SIG-M5 treated with dmso at 0.1 percent for 504 hours (cell line): ENCODE measurements at regions not wholly inside any gene's neighbourhood (a gene's known extent, or its start where the extent isn't known, plus 50 kb on each side); places are given as distances from the start of the nearest gene placed in this dataset.
"Not testable (repeated sequence)": the region's sequence is repeated elsewhere in the genome, so short reads cannot be mapped to it uniquely, and the experiment has no call there.

ENCODE experiments used
- DNase-seq: peaks from one replicate; lab custom pipeline; 2025; ENCODE audit not compliant: unreplicated experiment; lab: John Stamatoyannopoulos, UW

DNA sequence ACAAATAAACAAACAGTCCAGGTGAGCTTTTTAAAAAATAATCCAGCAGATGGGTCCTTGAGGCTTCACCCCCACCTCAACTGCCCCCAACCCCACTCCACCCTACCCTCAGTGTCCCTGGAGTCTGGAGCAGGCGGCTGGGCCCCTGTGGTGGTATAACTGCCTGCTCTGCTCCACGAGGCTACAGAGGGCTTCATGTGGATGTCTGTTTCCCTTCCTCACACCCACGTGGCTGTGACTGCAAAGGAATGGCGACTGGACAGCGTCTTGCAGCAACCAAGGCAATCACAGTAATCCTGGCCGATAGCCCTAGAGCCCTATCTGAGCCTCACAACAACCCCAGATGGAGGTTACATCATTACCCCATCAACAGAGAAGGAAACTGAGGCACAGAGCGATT lies 76.5 kb downstream of the SLC2A10 start:
- DNase-seq, result no peak

DNA sequence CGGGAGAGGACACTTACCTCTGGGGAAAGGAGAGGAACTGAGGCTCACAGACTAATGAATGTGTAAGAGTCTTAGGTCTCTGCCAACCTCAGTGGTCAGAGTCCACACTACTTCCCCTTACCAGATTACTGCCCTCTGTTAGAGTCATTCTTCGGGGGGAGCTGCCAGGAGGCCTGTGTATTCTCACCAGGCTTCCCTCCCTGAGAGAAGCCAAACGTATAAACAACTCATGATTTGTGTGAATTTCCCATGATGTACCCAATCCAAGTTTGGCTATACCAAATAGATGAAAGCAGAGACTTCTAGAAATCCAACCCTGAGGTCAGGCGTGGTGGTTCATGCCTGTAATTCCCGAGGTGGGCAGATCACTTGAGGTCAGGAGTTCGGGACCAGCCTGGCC lies 77.1 kb downstream of the SLC2A10 start:
- DNase-seq, result no peak

GRCh38 chr20:46787991-46788762 lies 78.7 kb downstream of the SLC2A10 start:
- DNase-seq, result no peak

- DNase-seq, result not testable (repeated sequence)
Observed at GRCh38 chr20:46788763-46789091, 79.3 kb downstream of the SLC2A10 start.

DNA sequence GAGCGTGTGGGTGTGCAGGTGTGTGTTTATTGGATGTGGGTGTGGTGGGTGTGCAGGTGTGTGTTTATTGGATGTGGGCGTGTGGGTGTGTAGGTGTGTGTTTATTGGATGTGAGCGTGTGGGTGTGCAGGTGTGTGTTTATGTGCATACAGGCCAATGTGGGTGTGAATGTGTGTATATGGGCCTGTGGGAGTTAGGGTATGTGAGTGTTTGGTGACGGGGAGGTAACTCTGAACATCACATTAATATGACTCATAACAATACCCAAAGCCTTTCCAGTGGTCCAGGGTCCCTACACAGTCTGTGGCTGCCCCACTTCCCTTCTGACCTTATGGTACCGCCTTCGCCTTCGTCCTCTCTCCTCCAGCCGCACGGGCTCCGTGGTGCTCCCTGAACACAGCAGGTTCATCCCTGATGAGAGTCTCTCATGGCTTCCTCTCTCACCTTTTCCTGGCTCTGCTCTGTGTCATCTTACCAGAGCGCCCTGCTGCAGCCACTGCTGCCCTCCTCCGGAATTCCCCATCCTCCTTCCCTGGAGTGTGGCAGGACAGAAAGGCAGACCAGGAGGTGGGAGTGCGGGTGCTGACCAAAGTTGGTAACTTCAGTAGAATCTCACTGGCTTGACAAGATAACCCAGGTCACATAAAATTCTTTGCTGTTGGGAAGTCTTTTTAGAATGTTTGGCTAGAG lies 80.0 kb downstream of the SLC2A10 start:
- no peak for DNase-seq

DNA sequence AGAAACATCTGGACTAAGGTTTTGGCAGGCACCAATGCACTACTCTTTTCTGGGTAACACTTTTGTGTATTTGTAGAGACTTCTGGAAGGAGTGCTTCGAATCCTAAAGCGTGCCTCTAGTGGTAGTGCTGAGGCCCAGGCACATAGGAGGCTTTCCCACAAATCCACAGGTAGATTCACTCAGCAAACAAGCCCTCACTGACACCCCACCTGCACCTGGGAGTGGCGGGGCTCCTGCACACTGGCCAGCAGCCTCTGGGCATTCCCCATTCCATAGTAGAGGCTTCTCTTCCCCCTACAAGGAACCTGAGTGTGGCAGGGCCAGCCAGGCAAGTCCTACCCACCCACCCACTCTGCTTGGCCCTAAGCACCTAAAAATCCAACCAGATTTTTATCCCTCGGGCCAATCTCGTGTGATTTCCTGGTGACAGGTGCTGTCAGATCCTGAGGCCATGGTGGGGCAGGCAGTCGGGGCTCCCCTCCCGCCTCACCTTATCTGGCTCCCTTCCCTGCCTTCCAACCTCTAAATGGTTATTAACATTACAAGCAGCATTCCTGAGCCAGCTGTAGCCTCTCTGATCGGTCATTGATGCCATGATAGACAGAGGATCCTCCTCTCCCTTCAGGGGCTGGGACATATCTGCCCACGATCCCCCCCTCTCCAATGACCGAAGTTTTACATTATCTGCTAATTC lies 82.4 kb downstream of the SLC2A10 start:
- no peak for DNase-seq

DNA sequence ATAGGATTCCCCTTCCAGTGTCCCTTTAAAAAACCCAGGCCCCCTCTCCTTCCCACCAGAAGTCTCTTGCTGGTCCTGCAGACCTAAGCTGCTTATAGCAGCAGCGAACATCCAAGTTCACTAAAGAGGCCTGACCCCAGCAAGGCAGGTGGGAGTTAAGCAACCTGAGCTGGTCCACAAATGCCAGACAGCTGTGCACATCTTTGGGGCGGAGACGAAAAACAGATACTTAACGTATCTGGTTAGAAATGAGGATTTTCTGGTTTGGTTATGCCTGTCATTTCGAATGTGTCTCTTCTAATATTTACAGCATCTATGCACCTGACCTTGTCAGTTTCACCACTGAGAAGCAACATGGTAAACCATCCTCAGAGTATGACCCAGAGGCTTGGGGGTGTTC lies 87.8 kb downstream of the SLC2A10 start:
- DNase-seq, result no peak

DNA sequence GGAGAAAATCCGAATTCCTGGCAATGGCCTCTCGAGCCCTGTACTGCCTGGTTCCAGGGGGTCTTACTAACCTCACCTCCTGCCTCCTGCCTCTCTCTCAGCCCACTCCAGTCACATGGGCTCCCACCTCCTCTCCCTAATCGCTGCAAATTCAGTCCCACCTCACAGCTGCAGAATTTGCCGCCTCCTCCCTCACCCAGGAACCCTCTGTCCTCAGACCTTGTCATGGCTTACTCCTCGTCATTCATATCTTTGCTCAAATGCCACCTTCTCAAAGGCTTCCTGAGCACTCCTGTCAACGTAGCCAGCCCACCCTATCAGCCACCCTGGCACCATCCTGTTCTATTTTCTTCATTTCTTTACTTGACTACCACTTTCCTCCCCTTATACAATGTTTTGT lies 89.0 kb downstream of the SLC2A10 start:
- DNase-seq, result no peak

- DNase-seq, result no peak
Observed at GRCh38 chr20:46799781-46800408, 90.4 kb downstream of the SLC2A10 start.

- DNase-seq, result no peak
Observed at GRCh38 chr20:46800409-46800804, 91.0 kb downstream of the SLC2A10 start.

DNA sequence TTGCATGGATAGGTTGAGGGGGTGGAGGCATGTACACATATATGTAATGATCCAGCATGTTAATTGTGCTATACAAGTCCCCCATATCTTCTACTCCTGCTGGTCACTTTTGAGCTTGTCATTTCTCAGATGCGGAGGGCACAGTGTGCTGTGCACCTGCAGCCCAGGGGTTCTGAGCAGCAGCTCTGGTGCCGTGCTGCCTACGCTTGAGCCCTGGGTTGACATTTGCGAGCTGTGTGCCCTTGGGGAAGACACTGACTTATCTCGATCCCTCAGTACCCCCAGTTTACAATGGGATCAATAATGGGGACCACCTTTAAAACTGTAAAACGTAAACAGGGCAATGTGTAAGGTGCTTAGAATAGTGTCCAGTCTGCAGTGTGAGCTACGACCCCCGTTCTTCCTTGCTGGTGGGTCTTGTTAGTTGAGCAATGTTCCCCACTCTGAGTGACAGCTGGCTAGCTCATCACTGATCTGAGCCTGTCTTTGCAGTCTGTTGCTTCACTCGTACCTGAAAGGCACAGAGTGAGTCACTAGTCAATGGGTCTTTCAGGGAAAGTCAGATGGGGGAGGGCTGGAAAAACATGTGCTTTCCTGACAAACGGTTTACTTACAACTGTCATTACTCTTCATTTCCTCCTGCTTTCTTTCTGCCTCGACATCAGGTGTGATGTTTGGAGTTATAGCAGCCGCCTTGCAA lies 91.7 kb downstream of the SLC2A10 start:
- DNase-seq, result no peak

DNA sequence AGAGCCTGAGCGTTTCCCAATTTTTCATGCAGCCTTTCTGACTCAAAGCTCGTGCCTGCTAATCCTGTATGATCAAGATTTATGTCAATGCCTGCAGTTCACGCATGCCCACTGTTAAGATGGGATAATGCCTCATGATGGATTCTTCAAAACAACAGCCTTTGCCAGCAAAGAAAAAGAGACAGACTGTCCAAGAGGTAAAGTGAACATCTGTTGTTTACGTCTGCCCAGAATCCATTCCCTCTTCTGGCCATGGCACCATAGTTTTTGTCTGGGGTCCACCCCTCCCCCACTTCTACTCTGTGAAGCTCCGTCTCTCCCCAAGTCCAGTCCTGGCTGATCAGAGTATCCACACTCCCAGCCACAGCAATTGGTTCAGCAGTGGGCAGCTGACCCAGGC lies 91.9 kb upstream of the EYA2 start:
- no peak for DNase-seq

- DNase-seq, result peak; percentile 23
Observed at GRCh38 chr20:46803123-46804020, 91.3 kb upstream of the EYA2 start.

DNA sequence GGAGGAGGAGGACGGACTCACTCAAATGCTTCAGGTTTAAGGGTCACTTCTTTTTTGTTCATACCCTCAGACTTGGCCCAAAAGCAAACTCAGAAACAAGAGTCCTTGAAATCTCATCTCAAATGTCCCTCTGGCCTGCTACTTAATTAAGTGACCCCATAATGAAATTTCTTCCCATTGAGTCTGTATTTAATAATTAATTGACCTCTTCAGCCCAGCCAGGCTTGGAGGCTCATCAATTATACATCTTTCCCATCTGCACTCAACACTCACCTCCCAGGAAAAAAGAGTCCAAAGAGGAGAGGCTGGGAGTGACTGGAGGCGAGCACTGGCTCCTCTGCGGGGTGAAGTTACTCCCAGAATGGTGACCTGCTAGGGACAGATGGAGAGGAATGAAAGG lies 90.5 kb upstream of the EYA2 start:
- no peak for DNase-seq

- DNase-seq, result no peak
Observed at GRCh38 chr20:46805836-46806235, 88.8 kb upstream of the EYA2 start.

DNA sequence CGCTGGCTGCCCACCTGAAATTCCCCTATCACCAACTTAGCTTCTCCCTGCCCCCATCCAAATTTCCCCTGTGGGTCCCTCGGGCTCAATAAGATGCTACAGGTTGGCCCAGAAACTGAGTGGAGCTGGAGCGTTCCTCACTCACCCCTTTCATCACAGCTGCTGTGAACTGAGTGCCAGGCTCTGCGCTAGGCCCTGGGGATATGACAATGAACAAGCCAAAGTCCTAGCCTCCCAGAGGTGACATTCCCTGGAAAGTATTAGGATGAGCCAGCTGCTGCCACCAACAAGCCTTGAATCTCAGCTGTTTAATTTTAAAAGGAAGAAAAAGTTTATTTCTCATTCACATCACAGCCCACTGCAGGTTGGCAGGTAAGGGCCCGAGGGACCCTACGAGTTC lies 86.6 kb upstream of the EYA2 start:
- DNase-seq, result no peak

DNA sequence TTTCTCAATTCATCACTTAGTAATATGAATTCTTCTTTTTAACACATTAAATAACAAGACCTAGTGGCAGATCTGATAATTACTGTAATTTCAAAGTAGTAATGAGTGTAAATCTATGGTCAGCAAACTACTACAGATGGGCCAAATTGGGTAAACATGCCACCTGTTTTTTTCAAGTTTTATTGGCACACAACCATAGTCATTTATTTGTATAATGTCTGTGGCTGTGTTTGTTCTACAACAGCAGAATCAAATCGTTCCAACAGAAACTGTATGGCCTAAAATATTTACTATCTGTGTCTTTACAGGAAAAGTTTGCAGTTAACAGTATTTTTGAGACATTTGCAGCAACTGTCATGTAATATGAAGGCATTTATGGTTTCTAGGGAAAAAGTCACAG lies 86.1 kb upstream of the EYA2 start:
- no peak for DNase-seq

DNA sequence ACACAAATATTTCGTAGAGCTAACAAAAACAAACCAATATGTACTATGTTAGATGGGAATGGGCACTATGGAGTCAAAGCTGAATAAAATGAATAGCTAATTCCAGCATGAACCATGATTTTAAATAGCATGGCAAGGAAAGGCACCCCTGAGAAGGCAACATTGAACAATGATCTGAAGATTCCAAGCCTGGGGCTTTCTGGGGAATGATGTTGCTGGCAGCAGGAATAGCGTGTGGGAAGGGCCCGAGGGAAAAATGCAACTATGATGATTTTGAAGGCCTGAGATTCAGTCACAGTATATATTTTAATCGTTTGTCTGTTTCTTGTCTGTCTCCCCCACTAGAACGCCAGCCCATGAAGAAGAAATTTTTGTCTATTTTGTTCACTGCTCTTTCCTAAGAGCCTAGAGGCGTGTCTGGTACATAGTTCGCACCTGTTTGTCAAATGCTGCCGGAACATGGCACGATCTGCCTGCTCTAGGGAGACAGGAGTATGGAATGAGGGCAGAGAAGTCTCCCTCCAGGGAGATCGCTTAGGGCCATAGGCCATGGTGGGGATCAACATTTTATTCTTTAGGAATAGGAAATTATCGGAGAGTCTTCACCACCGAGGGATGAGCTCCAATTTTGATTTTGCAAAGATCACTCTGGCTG lies 84.8 kb upstream of the EYA2 start:
- DNase-seq, result no peak

GRCh38 chr20:46810448-46811223 lies 84.0 kb upstream of the EYA2 start:
- DNase-seq, result no peak
